ENCODE measurements at regions not wholly inside any gene's neighbourhood (a gene's known extent, or its start where the extent isn't known, plus 50 kb on each side); places are given as distances from the start of the nearest gene placed in this dataset.

DNA sequence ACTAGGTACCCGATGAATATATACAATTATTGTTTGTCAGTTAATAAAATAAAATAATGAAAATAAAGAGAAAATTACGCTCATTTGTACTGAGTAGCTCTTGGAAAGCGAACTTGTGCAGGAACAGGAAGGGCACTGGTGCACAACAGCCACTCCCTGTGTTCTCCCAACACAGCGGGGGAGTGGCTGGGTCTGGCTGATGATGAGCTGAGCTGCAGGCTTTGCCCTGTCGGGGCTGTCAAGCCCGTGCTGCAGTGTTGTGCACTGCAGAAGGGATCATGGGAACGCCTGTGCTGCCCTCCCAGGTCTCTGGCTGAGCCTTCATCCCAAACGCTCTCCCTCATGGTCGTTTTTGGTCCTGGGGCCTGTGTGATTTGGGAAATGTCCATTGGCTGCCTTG, 131.7 kb upstream of the MAP3K4 start:
- Histone ChIP-seq H3K4me1 (no peaks in the 10 kb centered on the region), H3K27ac (no peak overlapping the region), H3K36me3 (no peaks in the 10 kb centered on the region), H3K9me3 (no peaks in the 10 kb centered on the region), H3K4me3 (no peak overlapping the region), H3K27me3 (no peaks in the 10 kb centered on the region)
- intact Hi-C loops (cut with DNase I): no loop called here
- TF ChIP-seq CTCF (IDR thresholded peaks at IDR 0.05): no peak
- no peak for DNase-seq (ENCODE audit: low spot score in 2 of 2)

DNA sequence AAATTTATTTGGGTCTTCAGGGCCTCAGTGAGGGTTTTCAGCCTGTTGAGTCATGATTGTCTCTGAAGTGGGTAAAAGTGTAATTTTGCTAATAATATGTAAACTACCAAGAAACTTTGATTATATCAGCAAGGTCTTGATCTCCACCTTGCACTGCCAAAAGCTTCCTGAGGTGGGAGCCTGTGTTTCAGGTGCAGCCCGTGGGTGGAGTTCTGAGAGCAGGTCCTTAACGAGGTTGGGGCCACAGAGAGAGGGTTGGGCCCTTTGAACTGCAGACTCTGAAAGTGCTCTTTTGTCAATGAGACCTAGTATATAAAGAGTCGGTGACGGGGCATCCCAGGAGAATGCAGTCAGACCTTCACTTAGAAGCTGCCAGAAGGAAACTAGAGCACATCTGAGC, 129.7 kb upstream of the MAP3K4 start:
- H3K4me3 ChIP-seq: no peak overlapping the region
- intact Hi-C loops (cut with DNase I): no loop called here
- DNase-seq (ENCODE audit: low spot score in 2 of 2): no peak
- no peaks in the 10 kb centered on the region for H3K9me3 ChIP-seq
- no peaks in the 10 kb centered on the region for H3K4me1 ChIP-seq
- no peaks in the 10 kb centered on the region for H3K27me3 ChIP-seq
- H3K27ac ChIP-seq: no peak overlapping the region
- no peak for TF ChIP-seq CTCF (IDR thresholded peaks at IDR 0.05)
- H3K36me3 ChIP-seq: no peaks in the 10 kb centered on the region

DNA sequence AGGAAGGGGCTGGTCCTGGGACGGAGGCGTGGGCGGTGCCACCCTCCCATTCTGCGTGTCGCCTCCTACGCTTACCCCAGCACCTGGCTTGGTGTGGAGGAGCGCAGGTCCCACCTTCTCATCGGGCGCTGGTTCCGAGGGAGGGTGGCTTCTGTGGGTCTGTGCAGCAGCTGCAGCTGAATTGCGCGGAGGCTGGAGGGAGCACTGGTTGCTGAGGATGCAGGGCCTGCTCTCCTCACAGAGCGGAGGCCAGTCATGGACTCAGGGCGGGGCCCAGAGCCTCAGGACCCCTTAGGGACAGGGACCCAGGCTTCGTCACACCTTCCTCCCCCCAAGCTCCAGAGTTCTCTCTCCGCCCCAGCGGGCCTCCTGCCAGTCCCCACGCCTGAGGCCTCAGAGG, 127.8 kb upstream of the MAP3K4 start:
- no peak overlapping the region for H3K4me3 ChIP-seq
- no peaks in the 10 kb centered on the region for H3K9me3 ChIP-seq
- H3K27ac ChIP-seq: no peak overlapping the region
- no peaks in the 10 kb centered on the region for H3K36me3 ChIP-seq
- no peaks in the 10 kb centered on the region for H3K27me3 ChIP-seq
- no peak for TF ChIP-seq CTCF (IDR thresholded peaks at IDR 0.05)
- DNase-seq (ENCODE audit: low spot score in 2 of 2): no peak
- H3K4me1 ChIP-seq: no peaks in the 10 kb centered on the region
- intact Hi-C loops (cut with DNase I): no loop called here

- no peak overlapping the region for H3K27ac ChIP-seq
- H3K36me3 ChIP-seq: no peaks in the 10 kb centered on the region
- H3K9me3 ChIP-seq: no peaks in the 10 kb centered on the region
- no peaks in the 10 kb centered on the region for H3K27me3 ChIP-seq
- no peaks in the 10 kb centered on the region for H3K4me1 ChIP-seq
- no peak overlapping the region for H3K4me3 ChIP-seq
- TF ChIP-seq CTCF (IDR thresholded peaks at IDR 0.05): no peak
- intact Hi-C loops (cut with DNase I): no loop called here
- DNase-seq (ENCODE audit: low spot score in 2 of 2): no peak
Measured at GRCh38 chr6:160871320-160871719, 120.2 kb upstream of the MAP3K4 start.

- intact Hi-C loops (cut with DNase I): no loop called here
- Histone ChIP-seq H3K9me3 (no peaks in the 10 kb centered on the region), H3K36me3 (no peaks in the 10 kb centered on the region), H3K27me3 (no peaks in the 10 kb centered on the region), H3K4me3 (no peak overlapping the region), H3K27ac (no peak overlapping the region), H3K4me1 (peaks cover 0 to 3% of the 10 kb centered on the region in 2 donors)
- no peak for TF ChIP-seq CTCF (IDR thresholded peaks at IDR 0.05)
- DNase-seq (ENCODE audit: low spot score in 2 of 2): no peak
Measured at GRCh38 chr6:160881148-160881808, 110.3 kb upstream of the MAP3K4 start.

DNA sequence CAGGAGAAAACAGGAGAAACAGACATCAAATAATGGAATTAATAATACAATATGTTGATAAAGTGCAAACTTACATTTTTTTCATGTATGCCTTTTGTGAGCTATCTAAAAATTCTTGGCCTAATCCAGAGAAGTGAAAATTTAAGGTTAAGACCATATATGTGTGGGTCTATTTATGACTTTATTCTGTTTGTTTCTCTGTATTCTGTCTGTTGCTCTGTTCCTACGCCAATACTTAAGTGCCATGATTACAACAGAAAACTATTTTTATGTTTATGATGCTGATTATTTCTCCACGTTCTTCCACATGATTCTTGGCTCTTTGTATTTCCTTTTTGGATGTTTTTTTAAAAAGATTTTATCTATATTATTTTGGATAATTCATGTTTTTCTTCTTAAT, 109.6 kb upstream of the MAP3K4 start:
- Histone ChIP-seq H3K27ac (no peak overlapping the region), H3K36me3 (no peaks in the 10 kb centered on the region), H3K4me3 (no peak overlapping the region), H3K27me3 (no peaks in the 10 kb centered on the region), H3K9me3 (no peaks in the 10 kb centered on the region), H3K4me1 (peaks cover 0 to 3% of the 10 kb centered on the region in 2 donors)
- intact Hi-C loops (cut with DNase I): no loop called here
- TF ChIP-seq CTCF (IDR thresholded peaks at IDR 0.05): no peak
- no peak for DNase-seq (ENCODE audit: low spot score in 2 of 2)

All from ascending aorta (tissue), 2 donors.